ENCODE measurements at regions not wholly inside any gene's neighbourhood (a gene's known extent, or its start where the extent isn't known, plus 50 kb on each side); places are given as distances from the start of the nearest gene placed in this dataset.

DNA sequence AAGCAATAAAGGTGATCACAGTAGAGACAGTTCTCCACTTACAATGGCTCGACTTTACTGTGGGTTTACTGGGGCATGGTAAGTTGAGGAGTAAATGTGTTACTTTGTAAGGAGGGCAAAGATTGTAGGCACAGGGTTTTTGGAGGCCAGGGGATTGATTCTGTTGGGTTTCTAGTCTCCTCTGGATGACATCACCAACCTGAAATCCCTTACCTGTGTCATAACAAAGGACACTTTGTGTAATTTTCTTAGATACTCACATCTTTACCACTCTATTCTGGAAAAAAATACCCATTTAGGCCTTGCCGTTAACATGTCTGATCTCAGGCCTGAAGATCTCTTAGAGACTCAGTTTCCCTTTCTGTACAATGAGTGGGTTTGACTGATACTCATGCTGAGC lies 161.7 kb downstream of the GLI2 start:
- H3K4me3 ChIP-seq (replicated peaks; ENCODE audit: low read depth, low read length), result no peak overlapping the region
- TF ChIP-seq, protein P1, sequence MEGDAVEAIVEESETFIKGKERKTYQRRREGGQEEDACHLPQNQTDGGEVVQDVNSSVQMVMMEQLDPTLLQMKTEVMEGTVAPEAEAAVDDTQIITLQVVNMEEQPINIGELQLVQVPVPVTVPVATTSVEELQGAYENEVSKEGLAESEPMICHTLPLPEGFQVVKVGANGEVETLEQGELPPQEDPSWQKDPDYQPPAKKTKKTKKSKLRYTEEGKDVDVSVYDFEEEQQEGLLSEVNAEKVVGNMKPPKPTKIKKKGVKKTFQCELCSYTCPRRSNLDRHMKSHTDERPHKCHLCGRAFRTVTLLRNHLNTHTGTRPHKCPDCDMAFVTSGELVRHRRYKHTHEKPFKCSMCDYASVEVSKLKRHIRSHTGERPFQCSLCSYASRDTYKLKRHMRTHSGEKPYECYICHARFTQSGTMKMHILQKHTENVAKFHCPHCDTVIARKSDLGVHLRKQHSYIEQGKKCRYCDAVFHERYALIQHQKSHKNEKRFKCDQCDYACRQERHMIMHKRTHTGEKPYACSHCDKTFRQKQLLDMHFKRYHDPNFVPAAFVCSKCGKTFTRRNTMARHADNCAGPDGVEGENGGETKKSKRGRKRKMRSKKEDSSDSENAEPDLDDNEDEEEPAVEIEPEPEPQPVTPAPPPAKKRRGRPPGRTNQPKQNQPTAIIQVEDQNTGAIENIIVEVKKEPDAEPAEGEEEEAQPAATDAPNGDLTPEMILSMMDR (IDR thresholded peaks at IDR 0.05; ENCODE audit: insufficient read depth, low read length, poor library complexity, severe bottlenecking), result no peak
- DNase-seq (ENCODE audit: extremely low read depth, insufficient read length), result no peak

DNA sequence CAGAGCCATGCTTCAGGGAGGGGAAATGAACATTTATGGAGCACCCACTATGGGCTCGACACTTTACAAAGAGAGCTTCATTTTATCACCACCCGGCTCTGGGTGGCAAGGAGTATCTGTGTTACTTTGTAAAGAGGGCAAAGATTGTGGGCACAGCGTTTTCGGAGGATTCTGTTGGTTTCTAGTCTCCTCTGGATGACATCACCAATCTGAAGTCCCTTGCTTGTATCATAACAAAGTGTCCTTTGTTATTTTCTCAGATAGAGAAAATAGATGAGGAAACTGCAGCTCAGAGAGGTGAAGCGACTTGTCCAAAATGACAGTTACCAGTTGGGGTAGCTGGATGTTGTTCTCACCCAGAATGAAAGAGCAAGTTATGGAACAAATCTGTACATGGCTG lies 162.8 kb downstream of the GLI2 start:
- H3K36me3 ChIP-seq (ENCODE audit: control insufficient read depth, insufficient read depth, low read length), result no peaks in the 10 kb centered on the region
- H3K27me3 ChIP-seq (replicated peaks; ENCODE audit: control insufficient read depth, insufficient read depth, low read length), result no peaks in the 10 kb centered on the region

More for the DNA sequence above, 161.7 kb downstream of the GLI2 start:
- H3K27me3 ChIP-seq (replicated peaks; ENCODE audit: control insufficient read depth, insufficient read depth, low read length), result no peaks in the 10 kb centered on the region
- no peaks in the 10 kb centered on the region for H3K36me3 ChIP-seq (ENCODE audit: control insufficient read depth, insufficient read depth, low read length)

DNA sequence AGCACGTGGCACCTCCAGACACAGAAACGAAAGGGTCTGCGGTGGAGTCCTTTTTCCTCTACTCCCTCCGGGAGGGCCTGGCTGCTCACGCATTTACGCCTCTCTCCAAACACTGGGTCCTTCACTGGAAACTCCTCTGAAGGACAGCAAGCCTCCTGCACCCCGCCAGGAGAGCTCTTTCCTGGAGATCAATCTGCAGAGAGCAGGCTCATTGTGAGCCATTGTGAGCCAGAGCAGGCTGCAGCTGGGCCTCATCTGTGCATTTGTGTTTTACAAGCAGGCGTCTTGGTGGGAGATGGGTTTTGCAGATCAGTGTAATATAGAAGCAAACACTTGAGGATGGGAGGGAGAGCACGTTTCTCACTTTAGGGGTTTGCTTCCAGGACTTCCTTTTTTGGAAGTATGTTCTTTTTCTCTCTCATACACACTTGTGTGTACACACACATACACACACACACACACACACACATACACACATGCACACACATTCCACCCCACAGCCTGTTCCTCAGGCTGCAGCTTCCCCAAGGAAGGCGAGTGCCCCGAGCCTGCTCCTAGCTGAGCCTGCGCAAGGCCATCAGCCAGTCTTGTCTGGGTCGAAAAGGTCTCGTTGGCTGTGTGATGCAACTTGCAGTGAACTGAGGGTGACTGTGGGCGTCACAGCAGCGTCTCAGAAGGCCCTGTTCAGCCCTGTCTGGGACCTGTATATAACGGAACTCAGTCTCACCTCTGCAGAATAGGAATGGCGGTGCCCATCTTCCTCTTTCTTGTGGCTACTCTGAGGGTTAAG lies 163.5 kb downstream of the GLI2 start:
- no peak for DNase-seq (ENCODE audit: extremely low read depth, insufficient read length)
- Histone ChIP-seq H3K36me3 (ENCODE audit: control insufficient read depth, insufficient read depth, low read length) (no peaks in the 10 kb centered on the region), H3K27me3 (replicated peaks; ENCODE audit: control insufficient read depth, insufficient read depth, low read length) (no peaks in the 10 kb centered on the region), H3K4me3 (replicated peaks; ENCODE audit: low read depth, low read length) (no peak overlapping the region)
- TF ChIP-seq, protein P1 (IDR thresholded peaks at IDR 0.05; ENCODE audit: insufficient read depth, low read length, poor library complexity, severe bottlenecking), result no peak

More for the DNA sequence above, 162.8 kb downstream of the GLI2 start:
- TF ChIP-seq, protein P1 (IDR thresholded peaks at IDR 0.05; ENCODE audit: insufficient read depth, low read length, poor library complexity, severe bottlenecking), result no peak
- no peak overlapping the region for H3K4me3 ChIP-seq (replicated peaks; ENCODE audit: low read depth, low read length)
- DNase-seq (ENCODE audit: extremely low read depth, insufficient read length), result no peak

DNA sequence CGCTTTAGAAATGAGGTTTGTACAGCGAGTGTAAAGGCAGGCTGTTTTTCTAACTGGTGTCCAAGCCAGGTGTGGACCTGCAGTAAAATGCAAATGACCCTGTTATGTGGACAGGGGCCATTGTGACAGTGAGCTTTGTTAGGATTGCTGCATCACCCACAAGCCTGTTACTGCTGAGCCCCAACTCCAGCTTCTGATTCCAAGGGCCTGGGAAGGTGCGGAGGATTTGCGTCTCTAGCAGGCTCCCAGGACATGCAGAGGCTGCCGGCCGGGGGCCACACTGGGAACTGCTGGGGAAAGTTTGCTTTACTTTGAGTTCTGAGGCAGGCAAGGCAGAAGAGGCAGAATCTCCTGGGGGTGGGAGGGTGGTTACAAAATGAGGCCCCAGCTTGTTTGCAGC lies 164.1 kb downstream of the GLI2 start:
- DNase-seq (ENCODE audit: extremely low read depth, insufficient read length), result no peak
- TF ChIP-seq, protein P1 (IDR thresholded peaks at IDR 0.05; ENCODE audit: insufficient read depth, low read length, poor library complexity, severe bottlenecking), result no peak

DNA sequence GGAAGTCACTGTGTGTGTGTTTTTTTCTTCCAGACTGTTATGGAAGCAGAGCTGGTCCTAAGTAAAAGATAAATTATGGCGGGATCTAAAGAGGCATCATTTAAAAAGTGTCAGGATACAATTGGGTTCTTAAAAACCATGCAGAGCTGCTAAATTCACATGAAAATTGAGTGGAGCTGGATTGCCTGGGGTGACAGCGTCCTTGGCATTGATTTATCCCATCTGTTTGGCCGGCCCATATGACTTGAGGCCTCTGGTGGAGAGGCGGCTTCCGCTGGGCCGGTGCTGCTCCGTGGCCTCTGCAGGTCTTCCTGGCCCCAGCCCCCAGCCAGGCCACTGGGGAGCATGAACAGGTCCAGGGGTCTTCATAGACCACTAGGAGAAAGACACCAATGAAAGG lies 165.5 kb downstream of the GLI2 start:
- H3K27me3 ChIP-seq (replicated peaks; ENCODE audit: control insufficient read depth, insufficient read depth, low read length), result no peaks in the 10 kb centered on the region; the same call in 1 of the 2 replicates

More for the DNA sequence above, 164.1 kb downstream of the GLI2 start:
- no peaks in the 10 kb centered on the region for H3K27me3 ChIP-seq (replicated peaks; ENCODE audit: control insufficient read depth, insufficient read depth, low read length)
- H3K4me3 ChIP-seq (replicated peaks; ENCODE audit: low read depth, low read length), result no peak overlapping the region
- no peaks in the 10 kb centered on the region for H3K36me3 ChIP-seq (ENCODE audit: control insufficient read depth, insufficient read depth, low read length)

More for the DNA sequence above, 165.5 kb downstream of the GLI2 start:
- no peak for DNase-seq (ENCODE audit: extremely low read depth, insufficient read length)
- Histone ChIP-seq H3K4me3 (replicated peaks; ENCODE audit: low read depth, low read length) (no peak overlapping the region), H3K36me3 (ENCODE audit: control insufficient read depth, insufficient read depth, low read length) (no peaks in the 10 kb centered on the region)
- TF ChIP-seq, protein P1 (IDR thresholded peaks at IDR 0.05; ENCODE audit: insufficient read depth, low read length, poor library complexity, severe bottlenecking), result no peak

Measured in GM06990 (cell line).